MM.1S (cell line): ENCODE measurements at regions not wholly inside any gene's neighbourhood (a gene's known extent, or its start where the extent isn't known, plus 50 kb on each side); places are given as distances from the start of the nearest gene placed in this dataset.

Experiments used
- EZH2 ChIP-seq: fragments of 300-600 bp; sonication (generic); optimal IDR thresholded peaks from 2 replicates; pipeline ENCODE3; 2017; ENCODE audit warnings: low read depth, mild to moderate bottlenecking, antibody characterized with exemption, low read length, mixed read lengths
- TF ChIP-seq, protein P1 (sequence below): fragments of 300-600 bp; sonication (generic); IDR thresholded peaks from 2 replicates; pipeline ENCODE4 v1.5.1; 2016; ENCODE audit warnings: antibody characterized with exemption, low read length, mixed read lengths

DNA sequence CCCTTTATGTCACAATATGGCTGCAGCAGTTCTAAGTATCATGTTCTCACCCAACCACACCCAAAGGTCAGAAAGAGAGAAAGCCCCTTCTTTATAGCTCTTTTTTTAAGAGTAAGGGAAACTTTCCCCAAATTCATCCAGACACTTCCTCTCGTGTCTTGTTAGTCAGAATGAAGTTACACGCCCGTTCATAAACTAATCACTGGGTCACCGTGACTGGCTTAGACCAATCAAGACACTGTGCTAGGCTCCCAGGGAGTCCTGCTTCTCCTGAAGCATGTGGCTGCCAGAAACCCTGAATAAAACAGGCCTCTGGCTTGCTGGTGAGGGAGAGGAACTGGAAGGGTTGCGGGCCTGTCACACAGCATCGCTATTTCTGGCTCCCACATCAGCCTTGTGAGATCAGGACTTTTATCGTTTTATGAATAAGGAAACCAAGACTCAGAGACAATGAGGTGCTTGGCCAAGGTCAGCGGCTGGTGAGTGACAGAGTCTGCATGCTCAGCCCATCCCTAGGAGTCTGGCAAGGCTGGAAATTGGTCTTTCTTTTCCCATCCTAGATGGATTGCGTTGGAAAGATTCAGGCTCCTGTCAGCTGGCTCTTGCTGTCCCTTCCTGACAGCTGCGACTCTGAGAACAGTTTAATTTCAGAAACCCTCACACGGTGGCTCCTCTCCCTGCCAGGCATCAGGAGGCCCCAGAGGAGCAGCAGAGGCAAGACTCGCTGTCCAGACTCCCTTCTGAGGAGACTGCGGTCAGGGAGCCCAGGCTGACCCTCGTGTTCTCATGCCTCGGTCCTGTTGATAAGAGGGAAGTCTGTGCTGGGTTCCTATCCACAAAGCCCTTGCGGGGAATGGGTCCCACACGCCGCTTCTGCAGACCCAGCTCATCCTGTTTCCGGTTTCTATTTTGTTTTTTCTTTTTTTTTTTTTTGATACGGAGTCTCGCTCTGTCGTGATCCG, 104.5 kb upstream of the TAF1B start:
- no peak for TF ChIP-seq EZH2
- TF ChIP-seq, protein P1, sequence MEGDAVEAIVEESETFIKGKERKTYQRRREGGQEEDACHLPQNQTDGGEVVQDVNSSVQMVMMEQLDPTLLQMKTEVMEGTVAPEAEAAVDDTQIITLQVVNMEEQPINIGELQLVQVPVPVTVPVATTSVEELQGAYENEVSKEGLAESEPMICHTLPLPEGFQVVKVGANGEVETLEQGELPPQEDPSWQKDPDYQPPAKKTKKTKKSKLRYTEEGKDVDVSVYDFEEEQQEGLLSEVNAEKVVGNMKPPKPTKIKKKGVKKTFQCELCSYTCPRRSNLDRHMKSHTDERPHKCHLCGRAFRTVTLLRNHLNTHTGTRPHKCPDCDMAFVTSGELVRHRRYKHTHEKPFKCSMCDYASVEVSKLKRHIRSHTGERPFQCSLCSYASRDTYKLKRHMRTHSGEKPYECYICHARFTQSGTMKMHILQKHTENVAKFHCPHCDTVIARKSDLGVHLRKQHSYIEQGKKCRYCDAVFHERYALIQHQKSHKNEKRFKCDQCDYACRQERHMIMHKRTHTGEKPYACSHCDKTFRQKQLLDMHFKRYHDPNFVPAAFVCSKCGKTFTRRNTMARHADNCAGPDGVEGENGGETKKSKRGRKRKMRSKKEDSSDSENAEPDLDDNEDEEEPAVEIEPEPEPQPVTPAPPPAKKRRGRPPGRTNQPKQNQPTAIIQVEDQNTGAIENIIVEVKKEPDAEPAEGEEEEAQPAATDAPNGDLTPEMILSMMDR, result no peak
